Glutamatergic neuron (in vitro differentiated cells): ENCODE measurements at regions not wholly inside any gene's neighbourhood (a gene's known extent, or its start where the extent isn't known, plus 50 kb on each side); places are given as distances from the start of the nearest gene placed in this dataset.
"Not testable (repeated sequence)": the region's sequence is repeated elsewhere in the genome, so short reads cannot be mapped to it uniquely, and the experiment has no call there.

Source experiments
- DNase-seq: peaks from one replicate; pipeline ENCODE4 v3.0.0; 2022
- H3K27ac Mint-ChIP-seq: one replicate; pipeline ENCODE4 v1.8.0; 2020; ENCODE audit warnings: mild to moderate bottlenecking, mixed read lengths, inconsistent platforms; ENCODE audit not compliant: unreplicated experiment
- H3K27me3 Mint-ChIP-seq: one replicate; pipeline ENCODE4 v1.8.0; 2020; ENCODE audit warnings: mild to moderate bottlenecking, moderate library complexity, mixed read lengths, inconsistent platforms; ENCODE audit not compliant: unreplicated experiment
- H3K36me3 Mint-ChIP-seq: one replicate; pipeline ENCODE4 v1.8.0; 2020; ENCODE audit warnings: mild to moderate bottlenecking, mixed read lengths, inconsistent platforms; ENCODE audit not compliant: unreplicated experiment
- H3K4me1 Mint-ChIP-seq: one replicate; pipeline ENCODE4 v1.8.0; 2020; ENCODE audit warnings: mild to moderate bottlenecking, low read depth, mixed read lengths, inconsistent platforms; ENCODE audit not compliant: unreplicated experiment
- H3K4me3 Mint-ChIP-seq: one replicate; pipeline ENCODE4 v1.8.0; 2020; ENCODE audit warnings: mild to moderate bottlenecking, mixed read lengths, inconsistent platforms; ENCODE audit not compliant: unreplicated experiment
- H3K9me3 Mint-ChIP-seq: one replicate; pipeline ENCODE4 v1.8.0; 2020; ENCODE audit warnings: mild to moderate bottlenecking, moderate library complexity, mixed read lengths, inconsistent platforms; ENCODE audit not compliant: unreplicated experiment
- TF ChIP-seq, protein P1 (sequence below): fragments of 200-600 bp; sonication (generic); IDR thresholded peaks from one replicate; pipeline ENCODE4 v1.5.0; 2021; ENCODE audit not compliant: partially characterized antibody, unreplicated experiment

DNA sequence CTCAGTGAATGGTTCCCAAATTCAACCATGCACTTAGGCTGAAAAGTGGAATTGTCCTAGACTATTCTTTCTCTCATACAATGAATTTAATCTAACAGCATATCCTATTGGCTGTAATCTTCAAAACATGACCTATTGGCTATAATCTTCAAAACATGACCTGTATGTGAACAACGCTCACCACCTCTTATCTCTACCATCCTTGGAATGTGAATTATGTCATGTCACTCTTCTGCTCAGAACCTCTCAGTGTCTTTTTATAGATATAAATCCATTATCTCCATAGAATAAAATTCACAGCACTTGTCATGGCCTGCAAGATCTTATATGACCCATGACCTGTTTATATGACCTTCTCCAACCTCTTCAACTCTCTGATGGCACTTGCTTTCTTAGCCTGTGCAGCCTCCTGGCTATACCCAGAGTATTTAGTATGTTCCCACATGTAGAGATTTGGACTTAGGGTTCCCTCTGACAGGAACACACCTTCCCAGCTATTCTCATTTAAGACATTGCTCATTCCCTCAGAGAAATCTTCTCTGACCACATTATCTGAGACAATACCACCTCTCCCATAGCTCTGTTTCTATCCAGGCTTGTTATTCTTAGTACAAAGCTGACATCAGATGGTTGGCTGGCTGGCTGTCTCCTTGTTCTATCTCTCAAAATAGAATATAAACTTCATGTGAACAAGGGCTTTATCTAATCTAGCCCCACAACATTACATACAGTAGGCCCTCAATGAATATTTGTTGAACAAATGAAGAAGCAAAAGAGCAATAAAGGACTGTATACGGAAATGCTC lies 275.0 kb upstream of the PREP start:
- Mint-ChIP-seq H3K36me3 (peaks cover 4% of the 10 kb centered on the region), H3K27ac (no peak overlapping the region), H3K4me3 (no peak overlapping the region), H3K27me3 (no peaks in the 10 kb centered on the region), H3K9me3 (no peaks in the 10 kb centered on the region), H3K4me1 (no peaks in the 10 kb centered on the region)
- TF ChIP-seq, protein P1, sequence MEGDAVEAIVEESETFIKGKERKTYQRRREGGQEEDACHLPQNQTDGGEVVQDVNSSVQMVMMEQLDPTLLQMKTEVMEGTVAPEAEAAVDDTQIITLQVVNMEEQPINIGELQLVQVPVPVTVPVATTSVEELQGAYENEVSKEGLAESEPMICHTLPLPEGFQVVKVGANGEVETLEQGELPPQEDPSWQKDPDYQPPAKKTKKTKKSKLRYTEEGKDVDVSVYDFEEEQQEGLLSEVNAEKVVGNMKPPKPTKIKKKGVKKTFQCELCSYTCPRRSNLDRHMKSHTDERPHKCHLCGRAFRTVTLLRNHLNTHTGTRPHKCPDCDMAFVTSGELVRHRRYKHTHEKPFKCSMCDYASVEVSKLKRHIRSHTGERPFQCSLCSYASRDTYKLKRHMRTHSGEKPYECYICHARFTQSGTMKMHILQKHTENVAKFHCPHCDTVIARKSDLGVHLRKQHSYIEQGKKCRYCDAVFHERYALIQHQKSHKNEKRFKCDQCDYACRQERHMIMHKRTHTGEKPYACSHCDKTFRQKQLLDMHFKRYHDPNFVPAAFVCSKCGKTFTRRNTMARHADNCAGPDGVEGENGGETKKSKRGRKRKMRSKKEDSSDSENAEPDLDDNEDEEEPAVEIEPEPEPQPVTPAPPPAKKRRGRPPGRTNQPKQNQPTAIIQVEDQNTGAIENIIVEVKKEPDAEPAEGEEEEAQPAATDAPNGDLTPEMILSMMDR: no peak
- no peak for DNase-seq

DNA sequence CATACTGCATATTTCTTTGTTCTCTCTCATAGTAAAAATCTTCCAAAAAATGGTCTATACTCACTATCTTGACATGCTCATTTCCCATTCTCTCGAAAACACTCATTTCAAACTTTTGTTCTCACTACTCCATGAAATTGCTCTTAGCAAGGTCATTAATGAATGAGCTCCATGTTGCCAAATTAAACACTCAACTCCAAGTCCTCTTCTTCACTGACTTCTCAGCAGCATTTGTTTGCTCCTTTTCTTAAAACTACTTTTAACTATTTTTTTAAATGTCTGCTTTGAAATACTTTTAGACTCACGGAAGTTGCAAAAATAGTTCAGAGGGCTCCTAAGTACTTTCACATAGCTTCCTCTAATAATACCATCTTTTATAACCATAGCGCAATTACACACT lies 274.0 kb upstream of the PREP start:
- no peak for DNase-seq
- Mint-ChIP-seq H3K36me3 (peaks cover 4% of the 10 kb centered on the region), H3K27ac (no peak overlapping the region), H3K4me3 (no peak overlapping the region), H3K9me3 (no peaks in the 10 kb centered on the region), H3K4me1 (no peaks in the 10 kb centered on the region), H3K27me3 (no peaks in the 10 kb centered on the region)
- TF ChIP-seq, protein P1: no peak

DNA sequence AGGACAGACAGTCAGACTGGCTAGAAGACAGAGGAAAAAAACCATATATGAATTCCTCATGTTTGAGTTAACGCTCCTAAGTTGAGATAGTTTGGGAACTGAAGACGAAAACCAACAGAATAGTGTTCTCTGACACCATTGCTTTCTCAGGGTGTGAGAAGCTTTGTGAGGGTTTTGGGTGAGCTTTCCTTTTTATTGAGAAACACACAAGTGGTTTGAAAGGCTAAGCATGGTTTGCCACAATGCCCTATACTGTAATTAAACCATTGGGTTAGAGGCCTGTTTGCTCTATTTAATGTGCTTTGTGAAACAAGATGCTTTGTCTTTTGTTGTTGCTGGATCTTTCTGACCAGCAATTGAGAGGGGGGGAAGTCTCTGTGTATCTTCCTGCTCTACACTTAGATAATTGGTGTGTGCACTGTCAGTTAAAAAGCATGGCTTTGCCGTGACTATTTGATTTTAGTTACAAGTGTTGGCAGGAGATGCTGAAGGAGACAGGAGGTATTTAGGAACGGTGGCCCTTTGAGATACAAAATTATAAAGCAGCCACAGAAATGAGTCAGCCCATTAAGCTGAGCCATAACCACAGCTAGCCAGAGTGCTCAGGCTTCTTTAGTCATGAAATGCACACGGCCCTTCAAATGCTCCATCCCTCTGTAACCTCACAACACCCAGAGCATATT lies 273.0 kb upstream of the PREP start:
- Mint-ChIP-seq H3K27ac (no peak overlapping the region), H3K4me3 (no peak overlapping the region), H3K4me1 (no peaks in the 10 kb centered on the region), H3K9me3 (no peaks in the 10 kb centered on the region), H3K36me3 (no peaks in the 10 kb centered on the region), H3K27me3 (no peaks in the 10 kb centered on the region)
- DNase-seq: no peak
- TF ChIP-seq, protein P1: no peak

DNA sequence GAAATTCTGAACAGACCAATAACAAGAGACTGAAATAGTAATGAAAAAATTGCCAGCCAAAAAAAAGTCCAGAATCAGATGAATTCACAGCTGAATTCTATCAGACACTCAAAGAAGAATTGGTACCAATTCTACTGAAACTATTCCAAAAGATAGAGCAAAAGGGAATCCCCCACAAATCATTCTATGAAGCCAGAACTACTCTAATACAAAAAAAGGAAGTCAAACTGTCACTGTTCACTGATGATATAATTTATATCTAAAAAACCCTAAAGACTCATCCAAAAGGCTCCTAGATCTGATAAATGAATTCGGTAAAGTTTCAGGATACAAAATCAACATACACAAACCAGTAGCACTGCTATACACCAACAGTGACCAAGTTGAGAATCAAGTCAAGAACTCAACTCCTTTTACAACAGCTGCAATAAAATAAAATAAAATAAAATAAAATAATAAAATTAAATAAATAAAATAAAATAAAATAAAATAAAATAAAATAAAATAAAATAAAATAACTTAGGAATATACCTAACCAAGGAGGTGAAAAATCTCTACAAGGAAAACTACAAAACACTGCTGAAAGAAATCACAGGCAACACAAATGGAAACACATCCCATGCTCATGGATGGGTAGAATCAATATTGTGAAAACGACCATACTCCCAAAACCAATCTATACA lies 270.1 kb upstream of the PREP start:
- H3K27me3 Mint-ChIP-seq, DNase-seq, H3K4me3 Mint-ChIP-seq, H3K36me3 Mint-ChIP-seq, H3K9me3 Mint-ChIP-seq, H3K4me1 Mint-ChIP-seq, H3K27ac Mint-ChIP-seq: not testable (repeated sequence)

DNA sequence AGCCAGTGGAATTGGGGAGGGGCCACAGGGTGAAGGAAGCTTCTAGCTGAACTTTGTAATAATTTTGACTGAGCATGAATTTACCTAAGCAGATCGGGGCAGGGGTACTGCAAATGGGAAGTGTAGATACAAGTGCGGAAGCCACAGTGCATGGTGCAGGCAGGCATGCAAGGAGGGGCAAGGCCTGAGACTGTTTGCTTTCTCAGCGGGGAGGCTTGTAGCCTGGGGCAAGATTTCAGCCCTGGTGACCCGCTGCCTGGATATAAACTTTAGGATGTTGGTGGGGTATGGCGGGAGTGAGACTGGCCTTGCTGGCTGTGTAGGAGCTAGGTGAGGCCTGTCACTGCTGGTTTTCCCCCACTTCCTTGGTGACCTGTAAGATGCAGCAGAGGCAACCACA lies 266.4 kb upstream of the PREP start:
- Mint-ChIP-seq H3K9me3 (peaks cover 2% of the 10 kb centered on the region), H3K27ac (no peak overlapping the region), H3K36me3 (peaks cover 9% of the 10 kb centered on the region), H3K27me3 (no peaks in the 10 kb centered on the region), H3K4me3 (no peak overlapping the region), H3K4me1 (no peaks in the 10 kb centered on the region)
- no peak for DNase-seq
- TF ChIP-seq, protein P1: no peak
